MM.1S (cell line): ENCODE measurements at regions not wholly inside any gene's neighbourhood (a gene's known extent, or its start where the extent isn't known, plus 50 kb on each side); places are given as distances from the start of the nearest gene placed in this dataset.

ENCODE experiments used
- EZH2 ChIP-seq: fragments of 300-600 bp; sonication (generic); optimal IDR thresholded peaks from 2 replicates; pipeline ENCODE3; 2017; ENCODE audit warnings: low read depth, mild to moderate bottlenecking, antibody characterized with exemption, low read length, mixed read lengths
- TF ChIP-seq, protein P1 (sequence below): fragments of 300-600 bp; sonication (generic); IDR thresholded peaks from 2 replicates; pipeline ENCODE4 v1.5.1; 2016; ENCODE audit warnings: antibody characterized with exemption, low read length, mixed read lengths

- TF ChIP-seq, protein P1, sequence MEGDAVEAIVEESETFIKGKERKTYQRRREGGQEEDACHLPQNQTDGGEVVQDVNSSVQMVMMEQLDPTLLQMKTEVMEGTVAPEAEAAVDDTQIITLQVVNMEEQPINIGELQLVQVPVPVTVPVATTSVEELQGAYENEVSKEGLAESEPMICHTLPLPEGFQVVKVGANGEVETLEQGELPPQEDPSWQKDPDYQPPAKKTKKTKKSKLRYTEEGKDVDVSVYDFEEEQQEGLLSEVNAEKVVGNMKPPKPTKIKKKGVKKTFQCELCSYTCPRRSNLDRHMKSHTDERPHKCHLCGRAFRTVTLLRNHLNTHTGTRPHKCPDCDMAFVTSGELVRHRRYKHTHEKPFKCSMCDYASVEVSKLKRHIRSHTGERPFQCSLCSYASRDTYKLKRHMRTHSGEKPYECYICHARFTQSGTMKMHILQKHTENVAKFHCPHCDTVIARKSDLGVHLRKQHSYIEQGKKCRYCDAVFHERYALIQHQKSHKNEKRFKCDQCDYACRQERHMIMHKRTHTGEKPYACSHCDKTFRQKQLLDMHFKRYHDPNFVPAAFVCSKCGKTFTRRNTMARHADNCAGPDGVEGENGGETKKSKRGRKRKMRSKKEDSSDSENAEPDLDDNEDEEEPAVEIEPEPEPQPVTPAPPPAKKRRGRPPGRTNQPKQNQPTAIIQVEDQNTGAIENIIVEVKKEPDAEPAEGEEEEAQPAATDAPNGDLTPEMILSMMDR, result no peak
- no peak for TF ChIP-seq EZH2
Observed at GRCh38 chr10:88118729-88119128, 255.3 kb downstream of the PTEN start.
